SU-DHL-6 (cell line): ENCODE measurements at regions not wholly inside any gene's neighbourhood (a gene's known extent, or its start where the extent isn't known, plus 50 kb on each side); places are given as distances from the start of the nearest gene placed in this dataset.

Source experiments
- CTCF ChIP-seq: fragments of 200-600 bp; sonication (generic); IDR thresholded peaks from one replicate; pipeline ENCODE4 v1.5.1; 2017; ENCODE audit warnings: antibody characterized with exemption, mild to moderate bottlenecking, low read length, moderate library complexity; ENCODE audit not compliant: insufficient read depth, poor library complexity, severe bottlenecking
- EZH2phosphoT487 ChIP-seq: fragments of 200-600 bp; sonication (generic), shearing (Covaris generic); conservative IDR thresholded peaks from 2 replicates; pipeline ENCODE4 v1.6.1; 2018; ENCODE audit warnings: mild to moderate bottlenecking, antibody characterized with exemption, low read length, moderate library complexity, mixed read lengths

- TF ChIP-seq CTCF (no peak), EZH2phosphoT487 (no peak)
Measured at GRCh38 chr11:11089805-11090204, 232.0 kb upstream of the ZBED5 start.
